ENCODE measurements at regions not wholly inside any gene's neighbourhood (a gene's known extent, or its start where the extent isn't known, plus 50 kb on each side); places are given as distances from the start of the nearest gene placed in this dataset.

DNA sequence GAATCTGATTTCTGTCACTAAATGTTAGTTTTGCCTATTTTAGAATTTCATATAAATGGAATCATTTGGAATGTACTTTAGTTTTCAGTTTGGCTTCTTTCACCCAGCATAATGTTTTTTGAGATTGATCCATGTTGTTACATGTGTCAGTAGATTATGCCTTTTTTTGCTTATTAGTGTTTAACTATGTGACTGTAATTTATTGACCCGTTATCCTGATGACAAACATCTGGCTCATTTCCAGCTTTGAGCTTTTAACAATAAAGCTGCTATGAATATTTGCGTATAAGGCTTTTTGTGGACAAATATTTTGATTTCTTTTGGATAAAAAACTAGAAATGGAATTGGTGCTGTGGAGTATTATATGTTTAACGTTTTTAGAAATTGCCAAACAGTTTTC is 254.5 kb upstream of the CFAP20DC start:
- no peak overlapping the region for H3K27ac ChIP-seq (ENCODE audit: insufficient read depth, low read length, poor library complexity, severe bottlenecking)
- no peaks in the 10 kb centered on the region for H3K27me3 ChIP-seq (replicated peaks; ENCODE audit: control insufficient read depth, insufficient read depth, low read length, poor library complexity, severe bottlenecking)
- no peaks in the 10 kb centered on the region for H3K4me1 ChIP-seq (ENCODE audit: control insufficient read depth, insufficient read depth, low read length, poor library complexity, severe bottlenecking)
- DNase-seq, result no peak
- H3K36me3 ChIP-seq (ENCODE audit: control insufficient read depth, insufficient read depth, low read length), result no peaks in the 10 kb centered on the region
- H3K4me3 ChIP-seq (ENCODE audit: insufficient read depth, low read depth, low read length, poor library complexity, severe bottlenecking), result no peak overlapping the region
- H3K9me3 ChIP-seq (ENCODE audit: control insufficient read depth, low read length), result no peaks in the 10 kb centered on the region

DNA sequence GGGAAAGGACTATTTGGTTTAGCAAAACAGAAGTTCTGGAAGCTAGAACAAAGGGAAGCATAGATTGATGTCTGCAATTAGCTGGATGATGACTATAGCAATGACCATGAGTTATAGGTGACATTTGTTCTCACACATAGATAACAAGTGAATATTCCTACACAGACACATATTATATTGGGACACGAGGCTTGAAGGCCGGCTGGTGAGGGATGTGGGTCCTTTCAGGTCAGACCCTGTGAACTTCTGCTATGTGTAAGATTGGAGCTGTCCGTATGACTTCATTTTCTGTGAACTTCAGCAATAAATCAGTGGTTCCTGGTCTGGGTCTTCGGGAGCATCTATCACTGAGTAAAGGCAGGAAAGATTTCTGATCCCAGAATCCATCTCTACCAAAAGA is 253.6 kb upstream of the CFAP20DC start:
- DNase-seq, result no peak
- Histone ChIP-seq H3K27me3 (replicated peaks; ENCODE audit: control insufficient read depth, insufficient read depth, low read length, poor library complexity, severe bottlenecking) (no peaks in the 10 kb centered on the region), H3K9me3 (ENCODE audit: control insufficient read depth, low read length) (no peaks in the 10 kb centered on the region)

DNA sequence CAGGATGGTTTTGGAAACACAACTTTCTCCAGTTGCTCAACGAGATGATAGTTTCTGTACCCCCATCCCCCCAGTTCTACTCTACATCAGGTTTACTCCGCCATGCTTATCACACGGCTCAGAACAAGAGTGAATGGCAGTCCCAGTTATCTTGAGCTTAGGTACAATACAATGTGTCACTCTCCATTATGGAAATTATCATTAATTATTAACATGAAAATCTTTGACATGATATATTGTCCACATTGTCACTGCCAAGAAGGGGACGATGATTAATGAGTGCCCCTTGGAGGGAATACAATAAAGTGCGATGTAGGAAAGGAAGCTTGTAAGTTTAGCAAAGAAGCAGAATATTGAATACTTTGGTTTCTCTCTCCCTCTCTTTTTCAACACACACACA is 252.6 kb upstream of the CFAP20DC start:
- Histone ChIP-seq H3K27me3 (replicated peaks; ENCODE audit: control insufficient read depth, insufficient read depth, low read length, poor library complexity, severe bottlenecking) (no peaks in the 10 kb centered on the region), H3K4me1 (ENCODE audit: control insufficient read depth, insufficient read depth, low read length, poor library complexity, severe bottlenecking) (no peaks in the 10 kb centered on the region), H3K27ac (ENCODE audit: insufficient read depth, low read length, poor library complexity, severe bottlenecking) (no peak overlapping the region), H3K36me3 (ENCODE audit: control insufficient read depth, insufficient read depth, low read length) (no peaks in the 10 kb centered on the region), H3K4me3 (ENCODE audit: insufficient read depth, low read depth, low read length, poor library complexity, severe bottlenecking) (no peak overlapping the region), H3K9me3 (ENCODE audit: control insufficient read depth, low read length) (no peaks in the 10 kb centered on the region)
- DNase-seq, result no peak

More for the DNA sequence above, 253.6 kb upstream of the CFAP20DC start:
- H3K4me1 ChIP-seq (ENCODE audit: control insufficient read depth, insufficient read depth, low read length, poor library complexity, severe bottlenecking), result no peaks in the 10 kb centered on the region
- no peak overlapping the region for H3K27ac ChIP-seq (ENCODE audit: insufficient read depth, low read length, poor library complexity, severe bottlenecking)
- no peak overlapping the region for H3K4me3 ChIP-seq (ENCODE audit: insufficient read depth, low read depth, low read length, poor library complexity, severe bottlenecking)
- H3K36me3 ChIP-seq (ENCODE audit: control insufficient read depth, insufficient read depth, low read length), result no peaks in the 10 kb centered on the region

DNA sequence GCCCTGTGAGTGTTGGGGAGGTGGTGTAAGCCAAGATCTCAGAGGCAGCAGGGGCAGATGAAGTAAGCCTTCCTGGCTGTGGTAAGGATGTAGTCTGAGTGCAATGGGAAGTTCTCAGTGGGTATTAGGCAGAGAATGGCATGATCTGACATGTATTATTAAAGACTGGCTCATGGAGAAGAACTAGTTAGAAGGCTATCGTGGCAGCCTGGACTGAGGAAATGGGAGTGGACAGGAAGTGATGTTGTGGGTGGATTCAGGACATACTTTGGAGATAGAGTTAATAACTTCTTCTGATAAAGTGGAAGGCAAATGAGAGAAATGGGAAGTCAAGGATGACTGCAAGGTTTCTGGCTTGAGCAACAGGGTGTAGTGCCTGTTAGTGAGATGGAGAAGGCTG is 250.9 kb upstream of the CFAP20DC start:
- Histone ChIP-seq H3K27ac (ENCODE audit: insufficient read depth, low read length, poor library complexity, severe bottlenecking) (no peak overlapping the region), H3K4me1 (ENCODE audit: control insufficient read depth, insufficient read depth, low read length, poor library complexity, severe bottlenecking) (no peaks in the 10 kb centered on the region), H3K4me3 (ENCODE audit: insufficient read depth, low read depth, low read length, poor library complexity, severe bottlenecking) (no peak overlapping the region), H3K36me3 (ENCODE audit: control insufficient read depth, insufficient read depth, low read length) (no peaks in the 10 kb centered on the region), H3K27me3 (replicated peaks; ENCODE audit: control insufficient read depth, insufficient read depth, low read length, poor library complexity, severe bottlenecking) (no peaks in the 10 kb centered on the region), H3K9me3 (ENCODE audit: control insufficient read depth, low read length) (no peaks in the 10 kb centered on the region)
- DNase-seq, result no peak

DNA sequence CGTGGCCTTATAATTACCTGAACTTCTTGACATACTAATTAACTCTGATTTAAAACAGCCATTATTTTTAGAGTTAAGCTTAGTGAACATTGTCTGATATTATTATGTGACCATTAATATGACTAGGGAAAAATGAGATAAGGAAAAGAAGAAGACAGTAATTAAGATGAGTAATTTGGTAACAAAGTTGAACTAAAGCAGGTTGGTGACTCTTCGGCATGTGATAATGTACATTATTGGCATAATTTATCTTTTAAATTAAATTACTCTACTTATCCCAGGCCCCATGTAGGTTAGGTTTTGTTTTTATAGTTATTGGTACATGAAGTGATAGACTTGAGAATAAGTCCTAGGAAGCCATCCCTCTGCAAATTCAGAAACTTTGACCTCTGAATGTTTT is 249.7 kb upstream of the CFAP20DC start:
- no peaks in the 10 kb centered on the region for H3K9me3 ChIP-seq (ENCODE audit: control insufficient read depth, low read length)

DNA sequence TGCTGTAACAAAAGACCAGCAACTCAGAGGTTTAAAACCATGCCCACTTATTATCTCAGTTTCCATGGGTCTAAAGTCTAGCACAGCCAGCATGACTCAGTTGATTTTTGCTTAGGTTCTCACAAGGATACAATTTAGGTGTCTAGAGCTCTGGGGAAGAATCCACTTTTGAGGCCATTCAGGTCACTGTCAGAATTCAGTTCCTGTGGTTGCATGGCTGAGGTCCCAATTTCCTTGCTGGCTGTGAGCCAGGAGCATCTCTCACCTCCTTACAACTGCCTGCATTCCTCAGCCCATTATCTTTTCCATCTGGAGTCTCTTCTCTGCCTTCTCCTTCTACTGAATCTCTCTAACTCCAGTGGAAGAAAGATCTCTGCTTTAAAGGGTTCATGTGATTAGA is 240.5 kb upstream of the CFAP20DC start:
- no peak for DNase-seq
- Histone ChIP-seq H3K27me3 (replicated peaks; ENCODE audit: control insufficient read depth, insufficient read depth, low read length, poor library complexity, severe bottlenecking) (no peaks in the 10 kb centered on the region), H3K36me3 (ENCODE audit: control insufficient read depth, insufficient read depth, low read length) (no peaks in the 10 kb centered on the region), H3K27ac (ENCODE audit: insufficient read depth, low read length, poor library complexity, severe bottlenecking) (no peak overlapping the region), H3K4me3 (ENCODE audit: insufficient read depth, low read depth, low read length, poor library complexity, severe bottlenecking) (no peak overlapping the region), H3K4me1 (ENCODE audit: control insufficient read depth, insufficient read depth, low read length, poor library complexity, severe bottlenecking) (no peaks in the 10 kb centered on the region), H3K9me3 (ENCODE audit: control insufficient read depth, low read length) (no peaks in the 10 kb centered on the region)

More for the DNA sequence above, 249.7 kb upstream of the CFAP20DC start:
- H3K4me3 ChIP-seq (ENCODE audit: insufficient read depth, low read depth, low read length, poor library complexity, severe bottlenecking), result no peak overlapping the region
- H3K27me3 ChIP-seq (replicated peaks; ENCODE audit: control insufficient read depth, insufficient read depth, low read length, poor library complexity, severe bottlenecking), result no peaks in the 10 kb centered on the region
- no peaks in the 10 kb centered on the region for H3K4me1 ChIP-seq (ENCODE audit: control insufficient read depth, insufficient read depth, low read length, poor library complexity, severe bottlenecking)
- H3K27ac ChIP-seq (ENCODE audit: insufficient read depth, low read length, poor library complexity, severe bottlenecking), result no peak overlapping the region
- no peak for DNase-seq
- no peaks in the 10 kb centered on the region for H3K36me3 ChIP-seq (ENCODE audit: control insufficient read depth, insufficient read depth, low read length)

DNA sequence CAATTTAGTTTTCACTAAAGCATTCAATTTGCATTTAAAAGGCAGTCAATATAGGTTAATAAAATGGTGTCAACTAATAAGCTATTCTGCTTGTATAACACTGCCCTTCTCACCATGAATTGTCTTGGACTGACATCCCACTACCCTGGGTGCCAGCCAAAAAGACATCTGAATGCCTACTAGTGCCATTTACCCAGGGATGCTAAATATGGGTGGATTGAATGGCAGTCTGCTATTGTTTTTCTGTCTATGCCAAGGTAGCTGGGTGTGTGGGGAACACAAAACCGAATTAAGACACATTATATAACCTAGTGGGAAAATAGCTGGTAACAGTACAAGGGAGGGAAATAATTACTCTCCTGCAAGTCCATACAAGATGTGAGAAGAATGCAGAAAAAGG is 240.0 kb upstream of the CFAP20DC start:
- H3K36me3 ChIP-seq (ENCODE audit: control insufficient read depth, insufficient read depth, low read length), result no peaks in the 10 kb centered on the region
- no peak overlapping the region for H3K27ac ChIP-seq (ENCODE audit: insufficient read depth, low read length, poor library complexity, severe bottlenecking)
- H3K27me3 ChIP-seq (replicated peaks; ENCODE audit: control insufficient read depth, insufficient read depth, low read length, poor library complexity, severe bottlenecking), result no peaks in the 10 kb centered on the region
- no peak overlapping the region for H3K4me3 ChIP-seq (ENCODE audit: insufficient read depth, low read depth, low read length, poor library complexity, severe bottlenecking)
- no peak for DNase-seq
- no peaks in the 10 kb centered on the region for H3K4me1 ChIP-seq (ENCODE audit: control insufficient read depth, insufficient read depth, low read length, poor library complexity, severe bottlenecking)
- H3K9me3 ChIP-seq (ENCODE audit: control insufficient read depth, low read length), result no peaks in the 10 kb centered on the region

DNA sequence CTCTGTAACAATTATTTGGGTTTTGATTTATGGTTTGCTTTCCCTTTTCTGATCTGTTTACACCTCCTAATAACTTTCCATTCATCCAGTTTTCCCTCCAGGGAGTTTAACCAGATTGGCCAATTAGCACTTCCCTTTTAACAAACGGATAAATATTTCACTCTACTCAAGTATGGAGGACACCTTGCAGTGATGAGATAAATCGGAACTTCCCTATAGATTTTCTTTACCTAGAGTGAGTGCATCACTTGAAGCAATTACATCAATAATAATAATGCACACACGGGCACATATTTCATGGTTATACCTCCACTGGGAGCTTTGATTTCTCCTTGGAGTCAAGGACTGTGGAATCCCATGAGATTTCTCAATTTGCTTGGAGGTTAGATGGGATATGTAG is 239.1 kb upstream of the CFAP20DC start:
- no peak for DNase-seq
- no peak overlapping the region for H3K4me3 ChIP-seq (ENCODE audit: insufficient read depth, low read depth, low read length, poor library complexity, severe bottlenecking)
- H3K9me3 ChIP-seq (ENCODE audit: control insufficient read depth, low read length), result no peaks in the 10 kb centered on the region
- no peaks in the 10 kb centered on the region for H3K36me3 ChIP-seq (ENCODE audit: control insufficient read depth, insufficient read depth, low read length)
- H3K27me3 ChIP-seq (replicated peaks; ENCODE audit: control insufficient read depth, insufficient read depth, low read length, poor library complexity, severe bottlenecking), result no peaks in the 10 kb centered on the region
- H3K4me1 ChIP-seq (ENCODE audit: control insufficient read depth, insufficient read depth, low read length, poor library complexity, severe bottlenecking), result no peaks in the 10 kb centered on the region
- no peak overlapping the region for H3K27ac ChIP-seq (ENCODE audit: insufficient read depth, low read length, poor library complexity, severe bottlenecking)

DNA sequence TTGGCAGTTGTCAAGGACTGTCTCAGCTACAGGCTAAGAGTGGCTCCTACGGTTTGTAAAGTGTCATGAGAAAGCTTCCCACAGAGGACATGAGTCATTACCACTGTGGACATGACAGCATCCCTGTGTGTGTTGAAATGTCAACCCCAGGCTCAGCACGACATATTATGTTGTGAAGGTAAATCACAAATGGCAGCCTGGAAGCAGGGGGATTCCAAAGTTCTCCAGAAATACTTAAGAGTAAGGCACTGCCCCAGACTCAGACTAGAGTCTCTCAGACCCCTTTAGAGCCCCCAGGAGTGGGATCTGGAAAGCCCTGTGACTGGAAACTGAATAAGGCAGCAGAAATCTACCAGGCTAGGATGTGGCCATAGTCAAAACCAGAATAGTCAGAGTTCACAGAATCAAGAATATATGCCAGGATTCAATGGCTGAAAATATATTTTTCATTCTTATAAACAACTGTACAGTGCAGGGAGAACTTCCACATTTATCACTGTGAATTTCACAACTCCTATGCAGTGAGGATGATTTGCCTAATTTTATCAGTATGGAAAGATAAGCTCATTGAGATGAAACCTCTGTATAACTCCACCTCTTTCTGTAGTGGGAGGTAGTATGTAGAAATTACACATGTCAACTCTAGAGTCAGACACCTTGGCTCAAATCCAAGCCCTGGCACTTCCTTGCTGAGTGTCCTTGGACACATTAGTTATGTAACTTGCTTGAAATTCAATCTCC is 237.1 kb upstream of the CFAP20DC start:
- Histone ChIP-seq H3K27ac (ENCODE audit: insufficient read depth, low read length, poor library complexity, severe bottlenecking) (no peak overlapping the region), H3K4me1 (ENCODE audit: control insufficient read depth, insufficient read depth, low read length, poor library complexity, severe bottlenecking) (no peaks in the 10 kb centered on the region), H3K4me3 (ENCODE audit: insufficient read depth, low read depth, low read length, poor library complexity, severe bottlenecking) (no peak overlapping the region), H3K36me3 (ENCODE audit: control insufficient read depth, insufficient read depth, low read length) (no peaks in the 10 kb centered on the region), H3K9me3 (ENCODE audit: control insufficient read depth, low read length) (no peaks in the 10 kb centered on the region), H3K27me3 (replicated peaks; ENCODE audit: control insufficient read depth, insufficient read depth, low read length, poor library complexity, severe bottlenecking) (no peaks in the 10 kb centered on the region)
- no peak for DNase-seq

DNA sequence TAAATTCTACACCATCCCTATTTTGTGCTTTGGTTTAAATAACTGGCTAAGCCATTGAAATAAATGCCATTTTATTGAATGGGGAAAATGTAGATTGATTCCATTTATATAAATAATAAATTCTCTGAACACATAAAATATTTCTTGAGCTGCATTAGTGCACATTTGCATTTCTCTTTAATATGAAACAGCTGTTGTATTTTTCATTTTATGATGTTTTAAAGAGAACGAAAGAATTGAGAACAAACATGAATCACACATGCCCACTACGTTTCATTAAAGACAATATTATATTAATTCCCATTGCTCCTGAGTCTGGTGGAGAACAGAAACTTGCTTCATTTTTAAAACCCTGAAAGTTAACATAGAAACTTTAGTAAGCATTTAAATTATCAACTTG is 235.7 kb upstream of the CFAP20DC start:
- H3K27me3 ChIP-seq (replicated peaks; ENCODE audit: control insufficient read depth, insufficient read depth, low read length, poor library complexity, severe bottlenecking), result no peaks in the 10 kb centered on the region
- DNase-seq, result no peak
- no peak overlapping the region for H3K27ac ChIP-seq (ENCODE audit: insufficient read depth, low read length, poor library complexity, severe bottlenecking)
- no peak overlapping the region for H3K4me3 ChIP-seq (ENCODE audit: insufficient read depth, low read depth, low read length, poor library complexity, severe bottlenecking)
- no peaks in the 10 kb centered on the region for H3K9me3 ChIP-seq (ENCODE audit: control insufficient read depth, low read length)
- no peaks in the 10 kb centered on the region for H3K36me3 ChIP-seq (ENCODE audit: control insufficient read depth, insufficient read depth, low read length)
- H3K4me1 ChIP-seq (ENCODE audit: control insufficient read depth, insufficient read depth, low read length, poor library complexity, severe bottlenecking), result no peaks in the 10 kb centered on the region
